GM06990 (cell line): ENCODE measurements at regions not wholly inside any gene's neighbourhood (a gene's known extent, or its start where the extent isn't known, plus 50 kb on each side); places are given as distances from the start of the nearest gene placed in this dataset.

Experiments used
- DNase-seq: peaks from one replicate; pipeline ENCODE4 v3.0.0-alpha.2; 2011; ENCODE audit not compliant: insufficient read length; ENCODE audit errors: extremely low read depth
- H3K27me3 ChIP-seq: replicated peaks from 2 replicates; pipeline ENCODE4 v1.6.0; 2011; ENCODE audit warnings: low read length; ENCODE audit not compliant: control insufficient read depth, insufficient read depth
- H3K36me3 ChIP-seq: 2 replicates; pipeline ENCODE4 v1.5.1; 2011; ENCODE audit warnings: low read length; ENCODE audit not compliant: control insufficient read depth, insufficient read depth
- H3K4me3 ChIP-seq: replicated peaks from 2 replicates; pipeline ENCODE4 v1.5.1; 2011; ENCODE audit warnings: low read depth, mild to moderate bottlenecking, control low read depth, low read length
- TF ChIP-seq, protein P1 (sequence below): IDR thresholded peaks from 2 replicates; pipeline ENCODE4 v1.5.1; 2011; ENCODE audit warnings: low read length, control low read depth, mild to moderate bottlenecking, inconsistent platforms; ENCODE audit not compliant: insufficient read depth, poor library complexity, severe bottlenecking

DNA sequence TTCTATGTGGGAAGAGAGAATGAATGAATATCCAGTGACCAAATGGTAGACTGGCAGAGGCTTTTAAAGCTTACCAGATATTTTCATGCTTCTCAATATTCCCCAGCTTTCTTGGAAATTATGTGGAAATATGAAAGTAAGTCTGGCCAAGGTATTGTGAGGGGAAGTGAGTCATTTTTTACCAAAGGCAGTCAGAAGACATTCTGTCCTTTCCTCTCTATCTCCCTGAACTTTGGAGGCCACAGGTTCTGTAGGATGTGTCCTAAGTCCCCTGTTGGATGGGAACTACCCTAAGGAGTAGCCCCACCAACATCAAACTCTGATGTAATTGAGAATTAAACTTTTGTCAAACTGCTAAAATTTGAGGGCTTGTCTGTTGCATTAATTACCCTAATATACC lies 593.8 kb upstream of the NRSN1 start:
- Histone ChIP-seq H3K27me3 (no peaks in the 10 kb centered on the region), H3K4me3 (no peak overlapping the region), H3K36me3 (no peaks in the 10 kb centered on the region)
- TF ChIP-seq, protein P1, sequence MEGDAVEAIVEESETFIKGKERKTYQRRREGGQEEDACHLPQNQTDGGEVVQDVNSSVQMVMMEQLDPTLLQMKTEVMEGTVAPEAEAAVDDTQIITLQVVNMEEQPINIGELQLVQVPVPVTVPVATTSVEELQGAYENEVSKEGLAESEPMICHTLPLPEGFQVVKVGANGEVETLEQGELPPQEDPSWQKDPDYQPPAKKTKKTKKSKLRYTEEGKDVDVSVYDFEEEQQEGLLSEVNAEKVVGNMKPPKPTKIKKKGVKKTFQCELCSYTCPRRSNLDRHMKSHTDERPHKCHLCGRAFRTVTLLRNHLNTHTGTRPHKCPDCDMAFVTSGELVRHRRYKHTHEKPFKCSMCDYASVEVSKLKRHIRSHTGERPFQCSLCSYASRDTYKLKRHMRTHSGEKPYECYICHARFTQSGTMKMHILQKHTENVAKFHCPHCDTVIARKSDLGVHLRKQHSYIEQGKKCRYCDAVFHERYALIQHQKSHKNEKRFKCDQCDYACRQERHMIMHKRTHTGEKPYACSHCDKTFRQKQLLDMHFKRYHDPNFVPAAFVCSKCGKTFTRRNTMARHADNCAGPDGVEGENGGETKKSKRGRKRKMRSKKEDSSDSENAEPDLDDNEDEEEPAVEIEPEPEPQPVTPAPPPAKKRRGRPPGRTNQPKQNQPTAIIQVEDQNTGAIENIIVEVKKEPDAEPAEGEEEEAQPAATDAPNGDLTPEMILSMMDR, result no peak
- no peak for DNase-seq

DNA sequence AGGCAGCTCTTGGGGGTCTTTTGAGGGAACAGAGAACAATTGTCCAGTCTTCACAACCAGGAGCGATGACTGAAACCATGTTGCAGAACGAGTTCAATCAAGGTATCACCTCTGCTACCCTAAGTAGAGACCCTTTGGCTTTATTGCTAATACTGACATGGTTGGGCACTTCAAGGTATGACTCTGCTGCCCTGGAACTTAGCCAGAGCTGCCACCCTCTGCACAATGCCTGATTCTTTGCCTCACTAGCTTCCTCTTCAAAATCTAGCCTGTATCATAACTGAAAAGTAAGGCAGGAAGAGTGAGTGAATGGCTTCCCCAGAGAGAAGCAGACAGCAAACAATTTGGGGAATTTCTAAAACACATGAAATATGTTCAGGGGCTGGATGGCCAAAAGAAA lies 592.7 kb upstream of the NRSN1 start:
- Histone ChIP-seq H3K27me3 (no peaks in the 10 kb centered on the region), H3K4me3 (no peak overlapping the region), H3K36me3 (no peaks in the 10 kb centered on the region)
- no peak for DNase-seq
- TF ChIP-seq, protein P1, result no peak

DNA sequence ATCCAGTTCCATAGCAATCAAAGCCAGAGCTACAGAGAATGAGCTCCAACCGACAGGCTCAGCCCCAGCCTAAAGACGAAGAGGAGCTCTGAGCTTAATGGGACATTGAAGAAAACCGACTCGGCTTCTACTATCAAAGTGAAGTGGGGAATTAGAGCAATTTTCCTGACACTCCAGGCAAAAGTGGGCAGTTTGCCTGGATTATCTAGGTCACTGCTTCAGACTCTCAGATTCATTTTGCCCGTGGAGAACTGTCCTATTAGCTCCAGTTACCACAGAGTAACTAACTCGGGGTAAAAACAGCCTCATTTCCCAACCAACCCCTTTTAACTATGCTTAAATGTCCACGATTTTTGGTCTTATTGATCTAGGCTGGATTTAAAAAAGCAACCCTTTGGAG lies 592.1 kb upstream of the NRSN1 start:
- TF ChIP-seq, protein P1, result no peak
- Histone ChIP-seq H3K27me3 (no peaks in the 10 kb centered on the region), H3K4me3 (no peak overlapping the region), H3K36me3 (no peaks in the 10 kb centered on the region)
- DNase-seq, result no peak

DNA sequence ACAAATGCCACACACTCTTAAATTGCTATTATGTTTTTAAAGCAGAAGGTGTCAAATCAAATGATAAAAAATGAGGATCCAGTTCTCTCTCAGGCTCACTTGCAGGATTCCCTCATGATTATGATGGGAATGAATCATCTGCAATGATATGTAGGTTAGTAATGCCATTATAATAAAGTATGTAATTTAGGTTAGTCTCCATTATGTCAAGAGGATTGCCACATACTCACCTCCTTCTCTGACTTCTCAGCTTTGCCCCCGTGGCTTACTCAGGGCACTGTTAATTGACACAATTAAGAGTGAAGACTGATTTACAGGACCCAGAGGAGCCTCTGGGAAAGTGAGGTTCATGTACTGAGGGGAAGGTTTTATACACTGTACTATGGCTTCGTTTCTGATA lies 591.7 kb upstream of the NRSN1 start:
- Histone ChIP-seq H3K4me3 (no peak overlapping the region), H3K27me3 (no peaks in the 10 kb centered on the region), H3K36me3 (no peaks in the 10 kb centered on the region)
- no peak for DNase-seq
- TF ChIP-seq, protein P1, result no peak

GRCh38 chr6:23535101-23535500 lies 590.9 kb upstream of the NRSN1 start:
- Histone ChIP-seq H3K4me3 (no peak overlapping the region), H3K36me3 (no peaks in the 10 kb centered on the region), H3K27me3 (no peaks in the 10 kb centered on the region)
- TF ChIP-seq, protein P1, result no peak
- DNase-seq, result no peak

DNA sequence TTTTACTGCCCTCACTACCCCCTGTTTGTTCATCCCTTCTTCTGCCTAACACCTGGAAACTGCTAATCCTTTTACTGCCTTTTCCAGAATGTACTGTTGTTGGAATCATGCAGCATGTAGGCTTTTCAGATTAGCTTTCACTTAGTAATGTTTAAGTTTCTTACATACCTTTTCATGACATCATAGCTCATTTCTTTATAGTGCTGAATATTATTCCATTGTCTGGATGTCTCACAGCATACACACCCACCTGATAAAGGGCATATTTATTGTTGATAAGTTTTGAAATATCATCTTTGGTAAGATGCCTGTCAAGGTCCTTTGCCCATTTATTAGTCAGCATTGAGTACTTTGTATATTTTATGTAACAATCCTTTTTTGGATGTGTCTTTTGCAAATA lies 588.2 kb upstream of the NRSN1 start:
- DNase-seq, result no peak
- Histone ChIP-seq H3K4me3 (no peak overlapping the region), H3K36me3 (no peaks in the 10 kb centered on the region), H3K27me3 (no peaks in the 10 kb centered on the region)
- TF ChIP-seq, protein P1, result no peak
